HG03095 (cell line): ENCODE measurements at regions not wholly inside any gene's neighbourhood (a gene's known extent, or its start where the extent isn't known, plus 50 kb on each side); places are given as distances from the start of the nearest gene placed in this dataset.
"Not testable (repeated sequence)": the region's sequence is repeated elsewhere in the genome, so short reads cannot be mapped to it uniquely, and the experiment has no call there.

Experiments used
- ATAC-seq: cut with Tn5 transposase; IDR thresholded peaks from one replicate; pipeline ENCODE4 v1.9.1; 2021; ENCODE audit warnings: moderate library complexity; ENCODE audit not compliant: unreplicated experiment

- no peak for ATAC-seq
These were observed 636.6 kb downstream of the TNS3 start for GRCh38 chr7:46945328-46945727.

DNA sequence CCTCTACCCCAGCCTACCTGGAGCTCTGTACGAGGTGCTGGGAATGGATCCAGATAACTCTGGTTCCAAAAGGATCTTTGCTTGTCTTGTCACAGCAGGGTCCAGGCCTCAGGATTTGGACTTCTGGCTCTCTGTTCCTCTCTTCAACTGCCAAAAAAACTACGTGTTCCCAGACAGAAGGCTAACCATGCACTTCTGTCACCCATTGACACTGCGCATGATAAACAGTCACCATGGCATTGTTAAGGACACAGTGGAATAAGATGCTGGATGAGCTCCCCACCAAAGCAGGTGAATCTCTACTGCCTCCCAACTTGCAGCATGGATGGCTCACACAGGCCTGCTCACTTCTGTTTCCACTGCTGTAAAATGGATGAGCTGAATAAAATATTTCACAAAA is 637.9 kb downstream of the TNS3 start:
- ATAC-seq = no peak

GRCh38 chr7:46942574-46942973 is 639.3 kb downstream of the TNS3 start:
- no peak for ATAC-seq

DNA sequence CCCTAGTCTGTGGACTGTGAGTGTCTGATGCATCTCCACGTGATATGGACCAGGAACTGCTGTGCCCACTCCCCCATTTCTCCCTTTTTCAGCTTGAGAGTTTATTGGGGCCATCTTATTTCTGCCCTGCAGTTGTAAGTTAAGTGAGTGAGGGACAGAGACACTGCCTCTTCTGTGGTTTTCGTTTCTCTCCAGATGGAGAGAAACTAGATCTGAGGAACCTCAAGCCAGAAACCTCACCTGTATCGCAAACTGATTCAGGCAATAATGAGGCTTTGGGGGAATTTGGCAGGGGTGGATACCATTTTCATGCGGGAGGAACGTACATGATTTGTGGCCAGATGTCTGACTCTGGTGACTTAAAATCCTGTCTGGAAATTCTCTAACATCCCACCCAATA is 641.7 kb downstream of the TNS3 start:
- no peak for ATAC-seq

GRCh38 chr7:46939558-46939957 is 642.4 kb downstream of the TNS3 start:
- no peak for ATAC-seq

DNA sequence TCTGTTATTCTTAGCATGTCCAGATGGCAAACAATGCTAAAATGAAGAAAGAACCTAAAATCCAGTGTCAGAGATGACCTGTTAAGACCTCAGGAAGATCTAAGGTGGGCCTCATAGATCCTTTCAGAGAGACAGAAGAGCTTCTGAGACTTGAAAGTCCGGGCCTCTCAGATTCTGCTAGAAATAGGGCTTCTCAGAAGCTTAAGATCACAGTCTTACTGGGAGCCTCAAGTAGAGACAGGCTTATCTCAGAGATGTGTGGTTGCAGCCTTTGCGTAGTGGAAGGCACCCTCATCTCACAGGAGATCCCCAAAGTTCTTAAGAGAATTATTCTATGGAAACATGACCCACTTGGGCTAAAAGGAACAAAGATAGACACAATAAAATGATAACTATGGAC is 642.8 kb downstream of the TNS3 start:
- no peak for ATAC-seq

DNA sequence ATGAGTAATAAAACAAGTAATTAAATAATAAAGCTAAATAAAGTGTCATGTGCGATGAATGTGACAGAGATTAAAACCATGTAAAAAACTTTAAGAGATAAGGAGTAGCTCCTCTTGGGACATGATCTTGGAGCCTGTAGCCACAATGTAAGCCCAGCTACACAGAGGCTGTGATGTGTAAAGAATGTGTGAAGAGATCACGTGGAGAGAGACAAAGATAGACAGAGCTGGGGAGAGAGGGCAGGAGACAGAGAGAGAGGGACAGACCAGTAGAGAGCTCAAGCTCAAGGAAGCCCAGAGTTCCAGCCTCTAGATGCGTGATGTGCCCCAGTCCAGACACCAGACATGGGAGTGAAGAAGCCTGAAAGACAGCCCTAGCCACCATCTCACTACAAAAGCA is 644.1 kb downstream of the TNS3 start:
- no peak for ATAC-seq

GRCh38 chr7:46934198-46934825 is 647.6 kb downstream of the TNS3 start:
- ATAC-seq = no peak

DNA sequence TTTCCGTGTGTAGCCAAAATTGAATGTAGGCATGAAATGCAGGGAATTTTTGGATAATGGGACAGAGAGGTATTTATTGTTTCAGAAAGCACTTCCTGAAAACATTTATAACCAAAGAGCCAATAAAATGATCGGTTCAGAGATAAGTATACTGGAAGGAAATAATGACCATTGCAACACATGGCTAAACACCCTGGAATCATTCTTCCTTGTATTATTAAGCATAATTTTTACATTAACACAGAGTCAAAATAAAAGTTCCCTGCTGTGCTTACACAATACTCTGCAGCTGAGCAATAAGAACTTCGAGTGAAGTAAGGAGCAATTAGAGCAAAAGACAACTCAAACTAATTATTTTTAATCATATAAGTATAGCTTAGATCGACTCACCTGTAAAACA is 648.3 kb downstream of the TNS3 start:
- ATAC-seq = no peak

DNA sequence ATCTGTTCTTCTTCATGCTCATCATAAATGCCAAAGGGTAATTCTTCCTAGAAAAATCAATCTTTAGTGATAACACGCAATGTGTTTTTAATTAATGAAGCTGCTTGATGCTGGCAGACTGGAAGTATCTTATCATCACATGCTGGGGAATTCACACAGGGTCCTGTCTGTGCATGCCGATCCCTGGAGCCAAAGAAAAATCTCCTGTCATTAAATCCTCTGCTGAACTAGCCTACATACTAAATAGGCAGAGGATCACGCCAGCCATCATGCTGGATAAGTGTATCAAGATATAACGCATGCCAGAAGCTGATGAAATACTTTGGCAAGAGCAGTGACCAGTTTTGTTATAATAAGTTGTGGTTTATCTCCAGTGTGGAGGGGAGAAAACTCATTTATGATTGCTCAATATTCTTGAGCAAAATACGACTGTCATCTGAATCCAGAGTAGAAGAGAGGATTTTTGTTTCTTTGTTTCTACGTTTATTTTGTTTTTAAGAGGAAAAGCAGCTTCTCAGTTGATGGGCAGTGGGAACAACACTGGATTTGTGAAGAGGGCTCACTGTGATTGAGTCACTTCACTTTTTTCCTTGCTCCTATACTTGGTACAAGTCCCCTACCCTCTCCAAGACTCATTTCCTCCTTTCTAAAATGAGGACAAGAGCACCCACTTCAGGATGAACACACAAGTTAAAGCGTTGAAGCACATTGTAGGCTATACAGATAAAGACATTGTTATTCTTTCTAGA is 649.1 kb downstream of the TNS3 start:
- ATAC-seq = no peak

GRCh38 chr7:46932306-46932675 is 649.6 kb downstream of the TNS3 start:
- ATAC-seq = no peak

DNA sequence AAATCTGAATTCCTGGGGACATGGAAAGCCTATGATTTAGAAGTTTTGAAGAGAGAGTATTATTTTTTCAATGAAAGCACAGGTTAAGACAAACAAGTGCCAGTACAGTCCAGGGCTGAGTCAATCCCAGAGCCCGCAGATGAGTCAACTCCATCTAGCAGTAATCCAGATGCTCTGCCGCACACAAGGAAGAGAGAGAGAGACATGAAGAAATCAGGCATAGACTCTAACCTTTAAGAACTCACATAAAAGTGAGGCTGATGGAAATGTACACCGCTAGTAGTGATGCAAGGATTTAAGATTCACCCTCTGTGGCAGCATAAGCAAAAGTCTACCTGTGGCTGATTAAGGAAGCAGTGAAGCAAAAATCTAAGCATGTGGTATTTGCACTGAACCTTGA is 651.5 kb downstream of the TNS3 start:
- no peak for ATAC-seq

- no peak for ATAC-seq
These were observed 652.6 kb downstream of the TNS3 start for GRCh38 chr7:46929359-46929758.

DNA sequence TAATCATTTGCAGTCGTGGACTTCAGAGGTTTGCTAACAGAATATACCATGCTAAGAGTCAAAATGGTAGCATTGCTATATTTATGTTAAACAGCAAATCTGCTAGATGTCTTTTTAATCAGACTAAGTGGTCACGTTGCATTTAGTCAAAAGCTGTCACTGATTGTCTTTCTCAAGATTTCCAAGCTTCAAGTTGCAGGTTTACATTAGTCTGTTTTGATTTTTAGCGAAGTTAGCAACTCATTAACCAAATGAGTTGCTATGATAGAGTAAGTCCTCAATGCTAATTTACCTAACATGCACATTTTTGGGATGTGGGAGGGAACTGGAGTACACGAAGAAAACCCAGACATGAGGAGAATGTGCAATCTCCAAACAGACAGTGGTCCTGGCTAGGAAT is 653.2 kb downstream of the TNS3 start:
- no peak for ATAC-seq

- ATAC-seq = no peak
These were observed 654.6 kb downstream of the TNS3 start for GRCh38 chr7:46927131-46927810.

DNA sequence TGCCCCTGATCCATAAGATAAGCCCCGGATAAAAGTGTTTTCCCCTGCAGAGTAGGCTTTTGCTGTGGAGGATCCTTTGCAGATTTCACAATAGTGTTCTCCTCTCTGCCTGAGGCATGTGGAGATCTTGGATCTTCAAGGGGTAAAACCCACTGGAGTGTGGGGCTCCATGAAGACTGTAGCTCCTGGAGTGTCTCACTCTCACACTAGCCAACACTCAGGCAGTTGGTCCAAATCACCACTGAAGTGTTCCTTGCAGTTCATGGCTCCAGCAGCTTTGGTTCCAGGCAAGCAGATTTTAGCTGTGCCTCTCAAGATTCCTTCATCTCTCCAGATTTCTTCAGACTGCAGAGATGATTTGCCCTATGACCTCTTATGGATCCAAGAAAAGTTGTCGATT is 665.3 kb downstream of the TNS3 start:
- ATAC-seq = no peak

- ATAC-seq = no peak
These were observed 669.2 kb downstream of the TNS3 start for GRCh38 chr7:46912692-46913091.

GRCh38 chr7:46909601-46910051 is 672.3 kb downstream of the TNS3 start:
- ATAC-seq = no peak

DNA sequence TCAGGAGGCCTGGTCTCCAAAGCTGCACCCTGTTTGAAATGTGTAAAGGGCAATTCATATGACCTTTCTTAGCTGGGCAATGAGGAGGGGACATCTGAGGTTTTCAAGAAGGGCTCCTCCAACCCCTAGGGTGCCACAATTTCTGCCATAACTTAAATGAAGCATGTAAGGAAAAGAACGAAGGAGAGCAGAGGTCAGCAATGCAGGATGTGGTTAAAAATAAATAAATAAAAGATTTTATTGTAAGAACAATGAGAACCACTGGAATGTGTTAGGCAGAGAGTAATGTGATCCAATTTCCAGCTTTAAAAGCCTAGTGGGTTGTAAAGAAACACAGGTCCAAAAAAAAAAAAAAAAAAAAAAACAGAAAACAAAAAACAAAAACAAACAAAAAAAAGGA is 673.1 kb downstream of the TNS3 start:
- ATAC-seq = no peak

DNA sequence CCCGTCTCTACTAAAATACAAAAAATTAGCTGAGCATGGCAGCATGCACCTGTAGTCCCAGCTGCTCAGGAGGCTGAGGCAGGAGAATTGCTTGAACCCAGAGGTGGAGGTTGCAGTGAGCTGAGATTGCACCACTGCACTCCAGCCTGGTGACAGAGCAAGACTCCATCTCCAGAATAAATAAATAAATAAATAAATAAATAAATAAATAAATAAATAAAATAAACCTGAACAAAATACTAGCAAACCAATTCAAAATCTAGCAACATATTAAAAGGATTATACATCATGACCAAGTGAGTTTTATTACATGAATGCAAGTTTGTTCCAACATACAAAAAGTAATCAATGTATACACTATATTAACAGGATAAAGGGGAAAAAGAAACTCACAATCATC is 677.4 kb downstream of the TNS3 start:
- not testable (repeated sequence) for ATAC-seq

DNA sequence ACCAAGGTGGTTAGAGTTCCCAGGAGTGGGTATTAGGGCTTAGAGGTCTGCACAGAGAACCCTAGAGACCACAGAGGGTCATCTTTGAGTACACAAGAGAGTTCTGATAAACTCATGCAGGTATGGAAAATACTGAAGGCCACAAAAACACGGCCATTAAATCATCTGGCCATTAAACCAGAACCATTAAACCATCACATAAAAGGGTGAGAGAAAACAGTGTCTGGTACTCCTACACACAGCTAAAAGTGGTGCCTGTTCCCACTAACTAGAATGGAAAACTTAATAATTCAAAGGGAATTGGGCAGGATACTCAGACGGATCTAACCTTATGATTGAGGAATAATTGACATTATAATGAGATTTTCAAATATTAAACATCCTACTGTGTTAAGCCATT is 679.4 kb downstream of the TNS3 start:
- ATAC-seq = no peak
